Tibial artery (tissue), 4 donors: ENCODE measurements at regions not wholly inside any gene's neighbourhood (a gene's known extent, or its start where the extent isn't known, plus 50 kb on each side); places are given as distances from the start of the nearest gene placed in this dataset.
"Not testable (repeated sequence)": the region's sequence is repeated elsewhere in the genome, so short reads cannot be mapped to it uniquely, and the experiment has no call there.

Experiments
- DNase-seq, 2 donors: peaks; one replicate each; pipeline ENCODE4 v3.0.0-alpha.2; 2019
- H3K27ac ChIP-seq, 2 donors: fragments of 200-600 bp; sonication (generic) in 1 of 2; 1 replicate in 1 of 2; 2 replicates in 1 of 2; pipeline ENCODE4 v1.5.1; 2018 to 2019; ENCODE audit warnings: mild to moderate bottlenecking in 1 of 2
- H3K27me3 ChIP-seq, 2 donors: fragments of 200-600 bp; sonication (generic) in 1 of 2; one replicate each; pipeline versions ENCODE4 v1.5.1 to v1.6.0; 2016 to 2019
- H3K36me3 ChIP-seq, 3 donors: fragments of 200-600 bp; sonication (generic) in 2 of 3; one replicate each; pipeline ENCODE4 v1.5.1; 2016 to 2019; ENCODE audit warnings: mild to moderate bottlenecking in 2 of 3
- H3K4me1 ChIP-seq, 4 donors: fragments of 200-600 bp; sonication (generic) in 2 of 4; 1 replicate in 3 of 4; 2 replicates in 1 of 4; pipeline ENCODE4 v1.5.1; 2016 to 2019
- H3K4me3 ChIP-seq, 2 donors: fragments of 200-600 bp; sonication (generic) in 1 of 2; 1 replicate in 1 of 2; 2 replicates in 1 of 2; pipeline ENCODE4 v1.5.1; 2018 to 2019; ENCODE audit warnings: mild to moderate bottlenecking in 2 of 2
- H3K9me3 ChIP-seq, 3 donors: fragments of 200-600 bp; sonication (generic) in 1 of 3; one replicate each; pipeline ENCODE4 v1.5.1; 2016 to 2019
- intact Hi-C: fragments of 100-400 bp; cut with DNase I; formaldehyde crosslinking; loops from one replicate; pipeline ENCODE4 v1.15.0; 2023; ENCODE audit warnings: low total_unique reads
- TF ChIP-seq, protein P1 (sequence below), 2 experiments: fragments of 200-600 bp in 1 of 2; fragments of 450-650 bp in 1 of 2; IDR thresholded peaks; one replicate each; pipeline ENCODE4 v1.5.1; 2017 to 2019; ENCODE audit warnings: antibody characterized with exemption in 2 of 2, mild to moderate bottlenecking in 1 of 2, moderate library complexity in 1 of 2

DNA sequence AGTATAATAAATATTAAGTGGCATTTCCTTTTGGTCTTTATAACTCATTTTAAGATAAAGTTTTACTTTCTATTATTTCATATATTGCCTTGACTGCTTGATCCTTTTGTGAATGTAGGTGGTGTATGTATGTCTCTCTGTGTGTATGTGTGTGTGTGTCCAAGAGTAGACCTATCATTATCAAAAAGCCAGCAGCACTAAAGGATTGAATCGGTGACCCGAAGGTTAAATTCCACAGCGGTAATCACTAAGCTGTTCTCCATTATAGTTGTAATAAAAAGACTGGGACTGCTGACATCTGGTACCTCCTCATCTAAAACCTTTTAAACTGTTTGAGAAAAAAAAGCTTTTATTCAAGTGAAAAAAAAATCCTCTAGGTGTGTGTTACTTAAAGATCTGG is 1014.8 kb downstream of the PCDH7 start:
- DNase-seq = no peak
- Histone ChIP-seq H3K9me3 (no peaks in the 10 kb centered on the region), H3K27ac (no peak overlapping the region), H3K27me3 (no peaks in the 10 kb centered on the region), H3K4me1 (no peaks in the 10 kb centered on the region), H3K4me3 (no peak overlapping the region), H3K36me3 (no peaks in the 10 kb centered on the region)
- intact Hi-C loops = no loop called here
- TF ChIP-seq, protein P1, sequence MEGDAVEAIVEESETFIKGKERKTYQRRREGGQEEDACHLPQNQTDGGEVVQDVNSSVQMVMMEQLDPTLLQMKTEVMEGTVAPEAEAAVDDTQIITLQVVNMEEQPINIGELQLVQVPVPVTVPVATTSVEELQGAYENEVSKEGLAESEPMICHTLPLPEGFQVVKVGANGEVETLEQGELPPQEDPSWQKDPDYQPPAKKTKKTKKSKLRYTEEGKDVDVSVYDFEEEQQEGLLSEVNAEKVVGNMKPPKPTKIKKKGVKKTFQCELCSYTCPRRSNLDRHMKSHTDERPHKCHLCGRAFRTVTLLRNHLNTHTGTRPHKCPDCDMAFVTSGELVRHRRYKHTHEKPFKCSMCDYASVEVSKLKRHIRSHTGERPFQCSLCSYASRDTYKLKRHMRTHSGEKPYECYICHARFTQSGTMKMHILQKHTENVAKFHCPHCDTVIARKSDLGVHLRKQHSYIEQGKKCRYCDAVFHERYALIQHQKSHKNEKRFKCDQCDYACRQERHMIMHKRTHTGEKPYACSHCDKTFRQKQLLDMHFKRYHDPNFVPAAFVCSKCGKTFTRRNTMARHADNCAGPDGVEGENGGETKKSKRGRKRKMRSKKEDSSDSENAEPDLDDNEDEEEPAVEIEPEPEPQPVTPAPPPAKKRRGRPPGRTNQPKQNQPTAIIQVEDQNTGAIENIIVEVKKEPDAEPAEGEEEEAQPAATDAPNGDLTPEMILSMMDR (IDR thresholded peaks at IDR 0.05) = no peak

DNA sequence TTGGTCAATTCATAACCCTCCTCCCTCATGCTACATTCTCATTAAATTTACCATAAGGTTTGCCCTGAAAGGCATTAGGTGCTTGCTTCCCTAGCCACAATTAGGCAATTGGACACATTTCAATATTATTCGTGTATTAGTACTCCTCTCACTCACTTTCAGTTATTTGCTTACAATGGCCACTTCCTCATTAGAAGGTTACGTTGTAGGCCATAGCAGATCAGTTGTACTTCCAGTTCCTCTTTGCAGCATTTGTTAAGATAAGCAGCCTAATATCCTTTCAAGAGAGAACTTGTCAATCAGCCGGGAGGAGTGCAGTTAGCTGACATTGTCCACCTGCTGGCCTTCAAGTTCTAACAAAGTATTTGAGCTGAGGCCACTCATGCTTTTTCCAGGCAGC is 1017.2 kb downstream of the PCDH7 start:
- TF ChIP-seq, protein P1 (IDR thresholded peaks at IDR 0.05) = no peak
- Histone ChIP-seq H3K4me1 (no peaks in the 10 kb centered on the region), H3K4me3 (no peak overlapping the region), H3K27ac (no peak overlapping the region), H3K36me3 (no peaks in the 10 kb centered on the region), H3K9me3 (no peaks in the 10 kb centered on the region), H3K27me3 (no peaks in the 10 kb centered on the region)
- intact Hi-C loops = no loop called here
- no peak for DNase-seq

DNA sequence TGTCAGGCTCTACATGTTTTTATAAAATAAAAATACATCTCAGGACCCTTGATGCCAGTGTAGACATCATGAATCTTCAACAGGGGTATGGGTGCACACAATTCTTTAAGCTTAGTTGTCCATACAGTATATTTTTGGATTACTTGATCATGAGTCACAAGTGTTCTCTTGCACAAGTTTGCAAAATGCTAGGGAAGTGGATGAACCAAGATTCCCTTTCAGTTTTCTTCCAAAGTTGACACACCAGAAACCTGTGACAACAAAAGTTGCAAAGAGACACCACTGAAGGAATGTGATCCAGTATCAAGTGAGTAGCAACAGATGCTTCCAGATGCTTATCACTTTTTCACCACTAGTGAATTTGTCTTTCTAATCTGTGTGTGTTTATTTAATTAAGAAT is 1021.2 kb downstream of the PCDH7 start:
- Histone ChIP-seq H3K36me3 (no peaks in the 10 kb centered on the region), H3K4me3 (no peak overlapping the region), H3K27me3 (no peaks in the 10 kb centered on the region), H3K9me3 (no peaks in the 10 kb centered on the region), H3K27ac (no peak overlapping the region), H3K4me1 (no peaks in the 10 kb centered on the region)
- TF ChIP-seq, protein P1 (IDR thresholded peaks at IDR 0.05) = no peak
- intact Hi-C loops = no loop called here
- DNase-seq = no peak

DNA sequence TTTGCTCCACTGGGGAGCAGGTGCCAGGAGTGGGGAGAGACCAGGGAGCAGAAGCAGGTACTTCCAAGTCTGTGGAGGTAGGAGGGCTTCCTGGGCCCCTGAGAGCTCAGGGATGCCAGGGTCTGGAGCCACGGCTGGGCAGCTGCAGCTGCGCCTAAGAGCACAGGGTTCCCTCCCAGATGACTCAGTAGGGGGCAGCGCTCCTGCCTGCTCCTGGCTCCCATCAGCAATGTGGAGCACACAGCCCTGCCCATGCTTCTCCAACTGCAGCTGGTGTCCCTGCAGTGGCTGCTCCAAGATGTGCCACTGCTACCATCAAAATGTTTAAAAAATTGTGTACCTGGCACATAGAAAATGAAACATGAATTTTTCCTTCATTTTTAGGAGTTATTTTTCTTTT is 1028.2 kb downstream of the PCDH7 start:
- DNase-seq = no peak
- Histone ChIP-seq H3K27ac (no peak overlapping the region), H3K9me3 (peaks cover 0 to 5% (median 0%) of the 10 kb centered on the region in 3 donors), H3K27me3 (no peaks in the 10 kb centered on the region), H3K4me1 (no peaks in the 10 kb centered on the region), H3K36me3 (no peaks in the 10 kb centered on the region), H3K4me3 (no peak overlapping the region)
- TF ChIP-seq, protein P1 (IDR thresholded peaks at IDR 0.05) = no peak
- intact Hi-C loops = no loop called here

DNA sequence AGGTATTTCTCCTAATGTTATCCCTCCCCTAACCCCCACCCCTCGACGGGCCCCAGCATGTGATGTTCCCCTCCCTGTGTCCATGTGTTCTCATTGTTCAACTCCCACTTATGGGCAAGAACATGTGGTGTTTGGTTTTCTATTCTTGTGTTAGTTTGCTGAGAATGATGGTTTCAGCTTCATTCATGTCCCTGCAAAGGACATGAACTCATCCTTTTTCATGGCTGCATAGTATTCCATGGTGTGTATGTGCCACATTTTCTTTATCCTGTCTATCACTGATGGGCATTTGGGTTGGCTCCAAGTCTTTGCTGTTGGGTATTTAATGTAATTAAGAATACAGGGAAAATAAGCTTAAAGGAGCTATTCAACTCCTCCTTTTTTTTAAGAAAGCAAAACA is 1030.4 kb downstream of the PCDH7 start:
- intact Hi-C loops, H3K4me3 ChIP-seq, H3K27ac ChIP-seq, H3K9me3 ChIP-seq, H3K27me3 ChIP-seq, H3K4me1 ChIP-seq, DNase-seq, H3K36me3 ChIP-seq: not testable (repeated sequence)

DNA sequence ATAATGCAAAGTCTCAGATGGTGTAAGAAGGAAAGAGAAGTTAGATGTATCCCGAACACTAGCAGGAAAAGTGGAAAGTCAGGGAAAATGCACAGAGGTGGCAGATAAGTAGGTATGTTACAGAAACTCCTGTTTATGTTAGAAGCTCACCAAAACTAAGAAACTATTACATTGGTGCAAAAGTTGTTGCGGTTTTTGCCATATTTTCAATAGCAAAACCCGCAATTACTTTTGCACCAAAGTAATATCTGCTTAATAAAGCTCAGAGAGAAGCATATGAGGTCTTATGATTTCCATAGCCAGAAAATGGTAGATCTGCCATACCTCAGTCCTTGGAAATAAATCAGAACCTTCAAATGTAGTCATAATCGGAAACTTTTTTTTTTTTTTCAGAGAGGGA is 1035.6 kb downstream of the PCDH7 start:
- no peak for DNase-seq
- peaks cover 0 to 3% (median 0%) of the 10 kb centered on the region in 3 donors for H3K9me3 ChIP-seq
- no peak overlapping the region for H3K27ac ChIP-seq
- no peaks in the 10 kb centered on the region for H3K36me3 ChIP-seq
- TF ChIP-seq, protein P1 (IDR thresholded peaks at IDR 0.05) = no peak
- H3K27me3 ChIP-seq = no peaks in the 10 kb centered on the region
- intact Hi-C loops = no loop called here
- H3K4me3 ChIP-seq = no peak overlapping the region
- H3K4me1 ChIP-seq = no peaks in the 10 kb centered on the region
